ENCODE measurements at regions not wholly inside any gene's neighbourhood (a gene's known extent, or its start where the extent isn't known, plus 50 kb on each side); places are given as distances from the start of the nearest gene placed in this dataset.

GRCh38 chr4:60042941-60043340, 1157.2 kb upstream of the ADGRL3 start:
- no peak for DNase-seq

- DNase-seq: no peak
Measured at GRCh38 chr4:60078984-60079383, 1121.1 kb upstream of the ADGRL3 start.

GRCh38 chr4:60081839-60082238, 1118.3 kb upstream of the ADGRL3 start:
- DNase-seq: no peak

- no peak for DNase-seq
Measured at GRCh38 chr4:60088807-60089486, 1111.2 kb upstream of the ADGRL3 start.

GRCh38 chr4:60089546-60090273, 1110.4 kb upstream of the ADGRL3 start:
- DNase-seq: no peak

- DNase-seq: no peak
Measured at GRCh38 chr4:60096676-60097075, 1103.5 kb upstream of the ADGRL3 start.

- DNase-seq: no peak
Measured at GRCh38 chr4:60116592-60116991, 1083.5 kb upstream of the ADGRL3 start.

- DNase-seq: no peak
Measured at GRCh38 chr4:60117726-60118323, 1082.3 kb upstream of the ADGRL3 start.

GRCh38 chr4:60122820-60123219, 1077.3 kb upstream of the ADGRL3 start:
- no peak for DNase-seq

- DNase-seq: no peak
Measured at GRCh38 chr4:60128888-60129287, 1071.2 kb upstream of the ADGRL3 start.

- no peak for DNase-seq
Measured at GRCh38 chr4:60129740-60130139, 1070.4 kb upstream of the ADGRL3 start.

GRCh38 chr4:60133375-60133774, 1066.8 kb upstream of the ADGRL3 start:
- DNase-seq: no peak

GRCh38 chr4:60134099-60134498, 1066.0 kb upstream of the ADGRL3 start:
- DNase-seq: no peak

GRCh38 chr4:60155088-60155487, 1045.0 kb upstream of the ADGRL3 start:
- DNase-seq: no peak

GRCh38 chr4:60173103-60173502, 1027.0 kb upstream of the ADGRL3 start:
- no peak for DNase-seq

GRCh38 chr4:60173718-60174117, 1026.4 kb upstream of the ADGRL3 start:
- DNase-seq: no peak

- DNase-seq: no peak
Measured at GRCh38 chr4:60175241-60175640, 1024.9 kb upstream of the ADGRL3 start.

- no peak for DNase-seq
Measured at GRCh38 chr4:60187428-60187827, 1012.7 kb upstream of the ADGRL3 start.

- DNase-seq: no peak
Measured at GRCh38 chr4:60189286-60189685, 1010.8 kb upstream of the ADGRL3 start.

- DNase-seq: no peak
Measured at GRCh38 chr4:60194214-60194613, 1005.9 kb upstream of the ADGRL3 start.

- DNase-seq: no peak
Measured at GRCh38 chr4:60195256-60195655, 1004.9 kb upstream of the ADGRL3 start.

GRCh38 chr4:60201052-60201673, 999.0 kb upstream of the ADGRL3 start:
- DNase-seq: peak; percentile 85

- no peak for DNase-seq
Measured at GRCh38 chr4:60209588-60209987, 990.5 kb upstream of the ADGRL3 start.

GRCh38 chr4:60215906-60216305, 984.2 kb upstream of the ADGRL3 start:
- DNase-seq: no peak
